ENCODE measurements at regions not wholly inside any gene's neighbourhood (a gene's known extent, or its start where the extent isn't known, plus 50 kb on each side); places are given as distances from the start of the nearest gene placed in this dataset.

DNA sequence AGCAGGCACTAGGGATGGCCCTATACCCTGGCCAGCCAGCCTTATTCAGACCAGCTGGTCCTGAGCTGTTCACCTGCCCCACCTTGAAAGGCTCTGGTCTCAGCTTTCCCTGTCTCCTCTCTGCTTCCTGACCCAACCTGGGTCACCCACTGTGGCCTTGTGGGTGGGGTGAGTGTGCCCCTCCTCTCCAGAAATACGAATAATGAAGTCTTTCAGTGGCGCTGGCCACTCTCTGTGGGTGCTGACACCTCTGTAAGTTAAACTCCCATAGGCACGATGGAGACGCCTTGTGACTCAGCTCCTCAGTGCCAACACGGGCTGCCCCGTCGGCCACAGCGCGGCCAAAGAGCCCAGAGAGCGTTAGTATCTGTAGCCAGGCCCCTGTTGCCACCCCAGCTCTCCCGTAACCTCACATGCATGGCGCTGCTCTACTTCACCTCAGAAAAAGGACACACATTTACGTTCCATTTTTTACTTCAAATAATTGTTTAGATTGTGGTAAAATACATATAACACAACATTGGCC is 74.6 kb upstream of the SEPTIN5 start:
- Histone ChIP-seq H4K20me1 (ENCODE audit: insufficient read depth, low read length) (no peaks in the 10 kb centered on the region), H3K27me3 (ENCODE audit: control insufficient read depth in 2 of 2, insufficient read depth in 2 of 2, low read length in 2 of 2) (no peaks in the 10 kb centered on the region), H3K4me3 (replicated peaks in 1 of 3; ENCODE audit: low read depth in 2 of 3, low read length in 3 of 3) (no peak overlapping the region), H2AFZ (ENCODE audit: insufficient read depth, low read depth, low read length, poor library complexity, severe bottlenecking) (no peak overlapping the region), H3K36me3 (replicated peaks in 1 of 2; ENCODE audit: control insufficient read depth in 1 of 2, insufficient read depth in 2 of 2, low read length in 2 of 2) (no peaks in the 10 kb centered on the region), H3K27ac (ENCODE audit: low read depth in 1 of 2, low read length in 2 of 2) (no peak overlapping the region), H3K79me2 (ENCODE audit: insufficient read depth, low read length) (no peaks in the 10 kb centered on the region), H3K9ac (ENCODE audit: insufficient read depth, low read length, poor library complexity, severe bottlenecking) (no peak overlapping the region), H3K4me2 (replicated peaks; ENCODE audit: extremely low read depth, low read length, poor library complexity, severe bottlenecking) (no peak overlapping the region), H3K9me3 (replicated peaks in 1 of 2; ENCODE audit: control insufficient read depth in 1 of 2, insufficient read depth in 1 of 2, low read length in 2 of 2) (no peaks in the 10 kb centered on the region), H3K4me1 (ENCODE audit: control insufficient read depth in 1 of 2, insufficient read depth in 2 of 2, low read length in 2 of 2) (peaks cover 16 to 18% of the 10 kb centered on the region in 2 donors)
- TF ChIP-seq, protein P1, sequence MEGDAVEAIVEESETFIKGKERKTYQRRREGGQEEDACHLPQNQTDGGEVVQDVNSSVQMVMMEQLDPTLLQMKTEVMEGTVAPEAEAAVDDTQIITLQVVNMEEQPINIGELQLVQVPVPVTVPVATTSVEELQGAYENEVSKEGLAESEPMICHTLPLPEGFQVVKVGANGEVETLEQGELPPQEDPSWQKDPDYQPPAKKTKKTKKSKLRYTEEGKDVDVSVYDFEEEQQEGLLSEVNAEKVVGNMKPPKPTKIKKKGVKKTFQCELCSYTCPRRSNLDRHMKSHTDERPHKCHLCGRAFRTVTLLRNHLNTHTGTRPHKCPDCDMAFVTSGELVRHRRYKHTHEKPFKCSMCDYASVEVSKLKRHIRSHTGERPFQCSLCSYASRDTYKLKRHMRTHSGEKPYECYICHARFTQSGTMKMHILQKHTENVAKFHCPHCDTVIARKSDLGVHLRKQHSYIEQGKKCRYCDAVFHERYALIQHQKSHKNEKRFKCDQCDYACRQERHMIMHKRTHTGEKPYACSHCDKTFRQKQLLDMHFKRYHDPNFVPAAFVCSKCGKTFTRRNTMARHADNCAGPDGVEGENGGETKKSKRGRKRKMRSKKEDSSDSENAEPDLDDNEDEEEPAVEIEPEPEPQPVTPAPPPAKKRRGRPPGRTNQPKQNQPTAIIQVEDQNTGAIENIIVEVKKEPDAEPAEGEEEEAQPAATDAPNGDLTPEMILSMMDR (IDR thresholded peaks at IDR 0.05), result no peak
- Mint-ChIP-seq H3K27me3 (ENCODE audit: low read depth in 3 of 3) (peaks cover 1 to 7% (median 6%) of the 10 kb centered on the region in 3 donors), H3K27ac (no peak overlapping the region), H3K9me3 (no peaks in the 10 kb centered on the region), H3K4me3 (no peak overlapping the region), H3K36me3 (no peaks in the 10 kb centered on the region), H3K4me1 (peaks cover 18% of the 10 kb centered on the region)
- DNase-seq, result no peak
- intact Hi-C loops (cut with micrococcal nuclease), result loop anchor here in 1 of 2 donors (10.0 kb wide), 1 partner anchor 145 kb away; no protein-coding TSS in a partner anchor
- 96% methylated on average over 10 of the region's 13 CpGs for WGBS (ENCODE audit: insufficient coverage)

DNA sequence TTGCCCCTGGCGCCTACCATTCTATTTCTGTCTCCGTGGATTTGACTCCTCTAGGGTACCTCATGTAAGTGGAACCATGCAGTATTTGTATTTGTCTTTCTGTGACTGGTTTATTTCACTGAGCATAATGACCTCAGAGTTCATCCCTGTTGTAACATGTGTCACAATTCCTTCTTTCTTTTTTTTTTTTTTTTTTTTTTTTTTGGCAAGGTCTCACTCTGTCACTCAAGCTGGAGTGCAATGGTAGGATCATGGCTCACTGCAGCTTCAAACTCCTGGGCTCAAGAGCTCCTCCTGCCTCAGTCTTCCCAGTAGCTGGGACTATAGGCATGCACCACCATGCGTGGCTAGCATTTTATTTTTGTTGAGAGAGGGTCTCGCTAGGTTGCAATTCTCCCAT is 74.0 kb upstream of the SEPTIN5 start:
- Histone ChIP-seq H2AFZ (ENCODE audit: insufficient read depth, low read depth, low read length, poor library complexity, severe bottlenecking) (no peak overlapping the region), H3K79me2 (ENCODE audit: insufficient read depth, low read length) (no peaks in the 10 kb centered on the region), H4K20me1 (ENCODE audit: insufficient read depth, low read length) (no peaks in the 10 kb centered on the region), H3K27ac (ENCODE audit: low read depth in 1 of 2, low read length in 2 of 2) (no peak overlapping the region), H3K4me1 (ENCODE audit: control insufficient read depth in 1 of 2, insufficient read depth in 2 of 2, low read length in 2 of 2) (peaks cover 23 to 25% of the 10 kb centered on the region in 2 donors), H3K4me2 (replicated peaks; ENCODE audit: extremely low read depth, low read length, poor library complexity, severe bottlenecking) (no peak overlapping the region), H3K36me3 (replicated peaks in 1 of 2; ENCODE audit: control insufficient read depth in 1 of 2, insufficient read depth in 2 of 2, low read length in 2 of 2) (no peaks in the 10 kb centered on the region), H3K27me3 (ENCODE audit: control insufficient read depth in 2 of 2, insufficient read depth in 2 of 2, low read length in 2 of 2) (no peaks in the 10 kb centered on the region), H3K9ac (ENCODE audit: insufficient read depth, low read length, poor library complexity, severe bottlenecking) (no peak overlapping the region), H3K9me3 (replicated peaks in 1 of 2; ENCODE audit: control insufficient read depth in 1 of 2, insufficient read depth in 1 of 2, low read length in 2 of 2) (no peaks in the 10 kb centered on the region), H3K4me3 (replicated peaks in 1 of 3; ENCODE audit: low read depth in 2 of 3, low read length in 3 of 3) (no peak overlapping the region)
- Mint-ChIP-seq H3K4me3 (no peak overlapping the region), H3K27ac (no peak overlapping the region), H3K9me3 (no peaks in the 10 kb centered on the region), H3K36me3 (peaks cover 0 to 4% of the 10 kb centered on the region in 2 donors), H3K4me1 (peaks cover 25% of the 10 kb centered on the region), H3K27me3 (ENCODE audit: low read depth in 3 of 3) (peaks cover 1 to 6% (median 6%) of the 10 kb centered on the region in 3 donors)
- intact Hi-C loops (cut with micrococcal nuclease), result no loop called here
- no peak for DNase-seq
- 100% methylated on average over 1 of the region's 4 CpGs for WGBS (ENCODE audit: insufficient coverage)
- TF ChIP-seq, protein P1 (IDR thresholded peaks at IDR 0.05), result no peak
